Activated CD4-positive, alpha-beta T cell treated with anti-CD3 and anti-CD28 coated beads, Interleukin-2, amount 50 U/mL, for 48 hours (primary cell): ENCODE measurements at regions not wholly inside any gene's neighbourhood (a gene's known extent, or its start where the extent isn't known, plus 50 kb on each side); places are given as distances from the start of the nearest gene placed in this dataset.

Experiments used
- DNase-seq, 2 experiments: peaks; one replicate each; pipeline ENCODE4 v3.0.0-alpha.2; 2020

- DNase-seq: no peak
Observed at GRCh38 chr12:93256256-93256969, 121.3 kb upstream of the NUDT4 start.

GRCh38 chr12:93261505-93262094, 116.1 kb upstream of the NUDT4 start:
- no peak for DNase-seq

GRCh38 chr12:93272997-93273396, 104.7 kb upstream of the NUDT4 start:
- DNase-seq: no peak

DNA sequence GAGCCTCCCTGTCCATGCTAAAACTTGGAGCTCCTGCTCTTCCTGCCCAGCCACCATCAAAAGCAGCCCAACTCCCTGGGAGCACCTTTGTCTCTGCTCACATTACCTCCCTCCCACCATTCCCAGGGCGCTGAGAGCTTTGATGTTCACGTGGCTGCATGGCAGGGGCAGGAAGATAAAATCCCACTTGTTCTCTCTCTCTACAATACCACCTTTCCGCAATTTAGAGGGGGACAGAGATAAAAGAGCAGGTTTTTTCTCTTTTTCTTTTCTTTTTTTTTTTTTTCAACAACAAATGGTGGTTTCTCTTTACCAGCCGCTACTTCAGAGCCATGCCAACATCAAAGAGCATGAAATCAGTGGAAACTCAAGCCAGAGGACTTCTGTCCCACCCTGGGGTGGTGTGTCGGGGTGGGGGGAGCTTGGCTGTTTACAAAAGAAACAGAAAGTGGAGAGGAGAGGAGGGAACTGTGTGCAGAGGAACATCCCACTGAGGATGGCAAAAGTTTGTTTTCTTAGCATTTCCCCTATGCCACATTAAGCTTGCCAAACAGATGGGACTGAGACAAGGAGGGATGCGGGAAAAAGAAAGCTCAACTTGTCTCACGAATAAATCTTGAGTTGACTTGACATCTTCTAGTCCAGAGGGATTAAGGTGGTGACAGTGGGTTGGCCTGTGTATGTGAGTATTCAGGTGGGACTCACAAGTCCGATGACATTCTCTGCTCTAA, 103.7 kb upstream of the NUDT4 start:
- no peak for DNase-seq

- DNase-seq: no peak
Observed at GRCh38 chr12:93274937-93275336, 102.8 kb upstream of the NUDT4 start.

- no peak for DNase-seq
Observed at GRCh38 chr12:93275589-93275988, 102.1 kb upstream of the NUDT4 start.

GRCh38 chr12:93279565-93280412, 97.9 kb upstream of the NUDT4 start:
- no peak for DNase-seq

GRCh38 chr12:93287149-93287548, 90.6 kb upstream of the NUDT4 start:
- no peak for DNase-seq

GRCh38 chr12:93288626-93289025, 89.1 kb upstream of the NUDT4 start:
- no peak for DNase-seq

GRCh38 chr12:93290391-93290790, 87.3 kb upstream of the NUDT4 start:
- DNase-seq: no peak

GRCh38 chr12:93292213-93292612, 85.5 kb upstream of the NUDT4 start:
- DNase-seq: no peak

DNA sequence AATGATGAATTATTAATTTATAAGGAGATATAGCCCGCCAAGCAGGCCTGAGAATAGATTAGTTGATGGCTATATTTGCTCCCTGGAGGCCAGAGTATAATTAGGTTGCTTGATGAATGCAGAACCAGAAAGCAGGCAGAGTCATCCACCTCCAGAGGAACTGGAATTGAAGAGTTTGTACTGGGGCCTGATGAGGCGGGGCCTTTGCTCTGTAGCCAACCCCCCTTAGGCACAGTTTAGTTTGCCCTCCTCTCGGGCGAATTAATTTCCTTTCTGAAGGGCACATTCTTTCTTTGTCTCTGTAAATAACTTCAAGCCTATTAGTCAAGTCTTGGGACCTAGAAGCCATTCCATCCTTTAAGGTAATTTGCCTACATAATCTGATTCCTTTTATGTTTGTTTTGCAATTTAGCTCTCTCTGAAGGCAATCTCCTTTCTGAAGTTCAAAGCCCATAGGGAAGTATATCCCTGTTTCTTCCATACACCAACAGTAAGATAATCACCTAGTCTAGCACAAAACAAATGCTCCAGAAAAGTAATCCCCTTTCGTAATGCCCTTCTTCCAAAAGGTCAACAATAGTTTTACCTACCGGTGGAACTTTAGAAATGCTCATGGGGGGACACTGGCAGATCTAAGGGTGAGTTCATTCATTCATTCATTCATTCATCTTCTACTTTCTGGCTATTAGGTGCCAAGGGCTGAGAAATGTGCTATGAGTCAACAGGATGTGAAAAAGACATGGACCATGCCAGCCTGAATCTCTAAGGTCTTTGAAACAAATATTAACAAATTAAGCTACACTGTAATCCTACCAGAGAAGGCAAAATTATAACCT, 84.8 kb upstream of the NUDT4 start:
- DNase-seq: no peak

GRCh38 chr12:93297032-93297431, 80.7 kb upstream of the NUDT4 start:
- no peak for DNase-seq

GRCh38 chr12:93297536-93297935, 80.2 kb upstream of the NUDT4 start:
- no peak for DNase-seq

DNA sequence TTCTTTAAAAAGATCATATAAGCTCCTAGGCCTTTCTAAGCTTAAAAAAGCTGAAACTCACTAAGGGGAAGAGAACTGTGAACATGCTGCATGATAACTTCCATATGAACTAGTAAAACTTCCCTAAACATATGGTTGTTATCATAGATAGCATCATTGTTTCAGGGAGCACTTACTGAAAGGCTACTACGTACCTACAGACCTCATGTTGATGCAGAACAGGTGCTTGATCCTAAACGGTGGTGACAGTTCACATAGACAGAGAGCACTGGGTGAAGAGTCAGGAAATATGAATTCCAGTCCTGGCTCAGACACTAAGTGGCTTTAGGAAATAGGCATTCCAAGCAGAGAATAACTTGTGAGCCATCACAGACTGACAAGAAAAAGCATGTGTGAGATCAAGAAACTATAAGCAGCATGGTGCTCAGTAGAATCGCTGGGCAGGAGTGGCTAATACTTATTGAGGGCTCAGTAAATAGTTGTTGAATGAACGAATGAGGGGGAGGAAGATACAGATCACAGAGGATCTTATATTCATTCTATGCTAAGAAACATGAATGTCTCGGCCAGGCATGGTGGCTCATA, 78.4 kb upstream of the NUDT4 start:
- no peak for DNase-seq

DNA sequence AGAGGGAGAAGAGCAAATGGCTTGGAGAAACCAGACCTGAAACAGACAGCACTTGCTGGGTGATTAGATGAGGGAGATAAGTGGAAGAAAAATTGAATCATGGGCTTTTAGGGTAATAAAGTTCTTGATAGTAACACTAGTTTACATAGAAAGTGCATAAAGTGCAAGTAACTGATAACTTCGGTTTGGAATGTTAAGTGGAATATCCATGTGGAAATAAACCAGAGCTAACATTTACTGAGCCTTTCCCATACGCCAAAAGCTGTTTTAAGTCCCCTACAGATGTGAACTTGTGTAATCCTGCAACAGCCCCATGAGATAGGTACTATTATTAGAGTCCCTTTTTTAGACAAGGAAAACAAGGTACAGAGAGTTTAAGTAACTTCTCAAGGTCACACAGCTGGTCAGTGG, 77.1 kb upstream of the NUDT4 start:
- no peak for DNase-seq

- no peak for DNase-seq
Observed at GRCh38 chr12:93302331-93303229, 75.1 kb upstream of the NUDT4 start.

GRCh38 chr12:93306636-93307035, 71.1 kb upstream of the NUDT4 start:
- no peak for DNase-seq

DNA sequence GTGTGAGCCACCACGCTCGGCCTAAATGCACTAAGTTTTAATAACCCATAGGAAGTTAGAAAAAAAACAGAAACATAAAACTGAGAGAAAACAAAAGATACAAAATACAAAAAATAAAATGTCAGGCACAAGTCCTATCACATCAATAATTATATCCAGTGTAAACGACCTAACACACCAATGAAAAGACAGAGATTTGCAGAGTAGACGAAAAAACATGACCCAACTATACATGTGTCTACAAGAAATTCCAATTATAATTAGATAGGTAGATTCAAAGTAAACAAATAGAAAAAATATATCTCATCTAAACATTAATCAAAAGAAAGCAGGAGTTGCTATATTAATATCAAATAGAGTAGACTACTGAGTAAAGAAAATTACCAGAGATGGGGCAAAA, 69.4 kb upstream of the NUDT4 start:
- DNase-seq: no peak

DNA sequence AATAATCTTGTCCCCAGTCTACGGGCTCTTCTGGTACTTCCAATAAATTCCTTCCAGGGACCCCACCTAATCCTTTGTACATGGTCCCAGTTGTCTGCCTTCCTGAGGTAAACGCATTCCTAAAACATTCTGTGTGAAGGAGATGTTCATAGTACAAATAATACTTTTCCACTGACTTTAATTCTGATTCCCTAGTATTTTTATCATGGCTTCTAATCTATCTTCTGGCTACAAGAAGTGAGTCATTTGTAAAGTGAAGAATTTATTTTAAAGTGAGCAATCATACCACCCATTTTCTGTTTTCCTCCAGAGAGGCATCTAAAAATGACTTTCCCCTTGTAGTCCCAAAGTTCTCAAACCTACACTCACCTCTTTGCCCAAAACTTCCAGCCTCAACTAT, 65.9 kb upstream of the NUDT4 start:
- DNase-seq: no peak

- no peak for DNase-seq
Observed at GRCh38 chr12:93314177-93314497, 63.6 kb upstream of the NUDT4 start.
